Stimulated activated effector memory CD8-positive, alpha-beta T cell treated with anti-CD3 and anti-CD28 coated beads, Interleukin-12 subunit alpha, Interleukin-12 subunit beta, amount 100 ng/mL, for 72 hours (primary cell): ENCODE measurements at regions not wholly inside any gene's neighbourhood (a gene's known extent, or its start where the extent isn't known, plus 50 kb on each side); places are given as distances from the start of the nearest gene placed in this dataset.
A peak's percentile ranks its signal among the peaks of the same experiment; 100 is the strongest.
"Not testable (repeated sequence)": the region's sequence is repeated elsewhere in the genome, so short reads cannot be mapped to it uniquely, and the experiment has no call there.

Experiments used
- ATAC-seq: fragments of 150-1000 bp; cut with Tn5 transposase; 2 replicates; pipeline ENCODE4 v1.10.0; 2021
- DNase-seq, 2 donors: peaks; one replicate each; pipeline ENCODE4 v3.0.0; 2021 to 2022; ENCODE audit warnings: low spot score in 2 of 2
- H3K27ac Mint-ChIP-seq: one replicate; pipeline ENCODE4 v1.8.0; 2022; ENCODE audit warnings: mild to moderate bottlenecking, mixed read lengths
- H3K36me3 Mint-ChIP-seq: one replicate; pipeline ENCODE4 v1.8.0; 2022; ENCODE audit warnings: mild to moderate bottlenecking, mixed read lengths
- H3K4me1 Mint-ChIP-seq: one replicate; pipeline ENCODE4 v1.8.0; 2022; ENCODE audit warnings: mixed read lengths
- H3K4me3 Mint-ChIP-seq: one replicate; pipeline ENCODE4 v1.8.0; 2022; ENCODE audit warnings: mild to moderate bottlenecking, mixed read lengths
- H3K9me3 Mint-ChIP-seq: one replicate; pipeline ENCODE4 v1.8.0; 2022; ENCODE audit warnings: mixed read lengths

DNA sequence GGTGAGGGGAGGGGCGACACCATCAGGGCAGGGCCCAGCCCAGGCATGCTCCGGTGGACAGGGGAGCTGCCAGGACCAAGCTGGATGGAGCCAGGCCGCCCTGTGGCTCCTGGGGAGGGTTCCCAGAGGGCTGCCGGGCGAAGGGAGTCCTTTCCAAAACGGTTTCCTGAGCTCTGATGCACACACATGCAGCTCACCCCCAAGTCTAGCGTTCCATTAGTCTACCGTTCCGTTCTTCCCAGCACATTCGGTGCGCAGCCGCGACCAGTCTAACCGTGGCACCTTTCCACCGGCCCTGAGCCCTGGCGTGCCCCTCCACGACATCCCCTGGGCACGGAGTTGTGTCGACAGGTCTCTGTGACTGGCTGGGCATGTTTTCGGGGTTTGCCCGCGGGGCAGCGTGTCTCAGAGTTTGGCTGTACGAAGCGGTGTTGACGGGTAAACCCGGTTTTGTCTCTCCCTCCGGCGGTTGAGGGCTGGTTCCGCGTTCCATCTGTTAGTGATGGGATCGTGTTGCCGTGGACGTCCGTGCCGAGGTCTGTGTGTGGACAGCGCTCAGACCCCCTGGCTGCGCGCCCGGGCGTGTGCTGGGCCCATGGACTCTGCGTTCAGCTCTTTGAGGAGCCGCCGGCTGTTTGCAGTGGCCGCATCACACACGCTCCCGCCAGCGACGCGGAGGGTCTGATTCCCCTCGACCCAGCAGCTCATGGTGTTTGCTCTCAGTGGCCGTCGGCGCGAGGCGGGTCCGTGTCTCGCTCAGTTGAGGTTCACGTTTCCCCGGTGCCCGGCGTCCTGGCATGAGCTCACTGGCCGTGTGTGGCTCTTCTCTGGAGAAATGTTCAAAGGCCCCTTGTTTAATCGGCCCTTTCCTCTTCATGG is 121.2 kb downstream of the IGLL1 start:
- H3K27ac Mint-ChIP-seq = no peak overlapping the region
- H3K36me3 Mint-ChIP-seq = no peaks in the 10 kb centered on the region
- ATAC-seq (no peak), DNase-seq (no peak)
- H3K4me1 Mint-ChIP-seq = peaks cover 10% of the 10 kb centered on the region
- H3K4me3 Mint-ChIP-seq = no peak overlapping the region
- no peaks in the 10 kb centered on the region for H3K9me3 Mint-ChIP-seq

DNA sequence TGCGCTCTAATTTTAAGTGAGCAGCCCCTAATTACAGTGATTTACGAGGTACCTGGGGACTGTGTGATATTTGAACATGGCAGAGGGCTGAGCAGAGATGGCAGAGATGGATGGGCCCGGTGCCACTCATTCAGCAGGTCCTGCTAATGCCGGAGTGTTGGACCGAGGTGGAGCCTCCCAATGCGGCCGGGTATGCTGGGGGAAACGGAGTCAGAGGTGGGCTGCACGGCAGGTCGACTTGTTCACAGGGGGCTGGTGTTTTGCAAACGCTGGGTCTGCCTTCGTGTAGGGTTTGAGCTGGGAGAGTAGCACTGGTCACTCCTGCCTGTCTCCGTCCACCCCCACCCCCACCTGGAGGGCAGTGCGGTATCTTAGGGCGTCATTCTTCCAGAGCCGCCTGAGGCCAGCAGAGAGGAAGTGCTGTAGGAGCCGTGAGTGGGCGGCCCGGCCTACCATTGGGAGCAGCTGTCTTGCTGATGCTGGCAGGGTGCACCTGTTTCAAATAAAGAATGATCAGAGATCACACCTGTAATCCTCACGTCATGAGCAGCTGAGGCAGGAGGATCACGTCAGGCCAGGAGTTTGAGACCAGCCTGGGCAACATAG is 122.6 kb downstream of the IGLL1 start:
- no peak for DNase-seq
- no peak overlapping the region for H3K27ac Mint-ChIP-seq
- no peaks in the 10 kb centered on the region for H3K9me3 Mint-ChIP-seq
- peaks cover 10% of the 10 kb centered on the region for H3K4me1 Mint-ChIP-seq
- no peak for ATAC-seq
- H3K36me3 Mint-ChIP-seq = no peaks in the 10 kb centered on the region
- no peak overlapping the region for H3K4me3 Mint-ChIP-seq

DNA sequence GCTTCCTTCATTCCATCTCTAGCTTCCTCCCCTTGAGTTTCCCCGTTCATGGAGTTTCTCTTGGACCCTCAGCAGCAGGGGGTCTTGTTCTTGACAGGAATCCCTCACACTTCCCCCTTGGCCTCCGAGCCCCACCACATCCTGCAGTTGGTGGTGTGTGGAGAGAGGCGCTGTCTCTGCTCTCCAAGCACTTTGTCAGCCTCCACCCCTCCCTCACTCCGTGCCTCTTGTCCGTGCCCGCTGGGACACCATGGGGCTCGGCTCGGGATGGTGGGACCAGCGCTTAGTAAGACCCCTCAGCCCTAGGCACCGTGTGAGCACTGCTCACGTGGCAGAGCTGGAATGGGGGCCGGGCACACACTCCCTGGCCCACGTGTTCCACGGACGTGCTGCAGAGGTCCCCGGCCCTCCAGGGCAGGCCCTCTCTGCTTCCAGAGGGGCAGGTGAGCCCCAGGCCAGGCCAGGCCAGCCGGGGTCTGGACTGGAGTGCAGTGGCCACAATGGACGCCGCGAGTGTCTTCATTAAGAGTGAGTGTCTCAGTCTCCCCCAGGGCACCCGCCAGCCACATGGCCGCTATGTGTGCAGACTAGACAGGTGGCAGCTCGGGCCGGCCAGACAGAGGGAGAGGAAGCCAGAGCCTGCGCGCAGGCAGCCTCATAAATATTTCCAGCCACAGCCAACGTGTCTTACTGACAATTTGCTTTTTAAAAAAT is 123.3 kb downstream of the IGLL1 start:
- H3K4me3 Mint-ChIP-seq, H3K27ac Mint-ChIP-seq, H3K9me3 Mint-ChIP-seq, DNase-seq, H3K36me3 Mint-ChIP-seq, ATAC-seq: not testable (repeated sequence)
- H3K4me1 Mint-ChIP-seq = peaks cover 10% of the 10 kb centered on the region

DNA sequence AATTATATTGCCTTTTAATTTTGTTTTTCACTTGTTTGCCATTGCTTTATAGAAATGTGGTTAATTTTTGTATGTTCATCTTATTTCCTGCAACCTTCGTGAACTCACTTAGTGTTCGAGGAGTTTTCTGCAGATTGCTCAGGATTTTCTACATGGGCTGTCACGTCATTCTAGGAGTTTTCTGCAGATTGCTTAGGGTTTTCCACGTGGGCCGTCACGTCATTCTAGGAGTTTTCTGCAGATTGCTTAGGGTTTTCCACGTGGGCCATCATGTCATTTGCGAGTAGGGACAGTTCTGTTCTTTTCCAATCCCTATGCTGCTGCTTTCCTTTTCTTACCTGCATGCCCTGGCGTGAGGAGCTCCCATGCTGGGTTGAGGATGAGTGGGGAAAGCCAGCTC is 125.7 kb downstream of the IGLL1 start:
- H3K9me3 Mint-ChIP-seq, H3K36me3 Mint-ChIP-seq, ATAC-seq, H3K4me3 Mint-ChIP-seq, DNase-seq, H3K27ac Mint-ChIP-seq: not testable (repeated sequence)
- peaks cover 10% of the 10 kb centered on the region for H3K4me1 Mint-ChIP-seq

DNA sequence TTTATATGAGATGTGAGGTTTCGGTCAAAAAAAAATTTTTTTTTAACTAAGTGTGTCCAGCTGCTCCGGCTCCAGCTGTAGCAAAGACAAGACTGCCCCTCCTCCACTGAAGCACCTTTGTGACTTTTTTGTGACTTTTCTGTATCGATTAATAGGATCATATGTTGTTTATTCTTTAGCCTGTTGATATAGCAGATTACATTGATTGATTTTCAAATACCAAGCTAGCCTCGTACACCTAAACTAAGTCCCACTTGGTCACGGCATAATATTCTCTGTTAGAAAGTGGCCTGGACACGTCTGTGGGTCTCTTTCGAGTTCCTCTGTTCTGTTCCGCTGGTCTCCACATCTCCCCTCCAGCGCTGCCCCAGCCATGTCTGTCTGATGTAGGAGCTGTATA is 126.8 kb downstream of the IGLL1 start:
- no peaks in the 10 kb centered on the region for H3K36me3 Mint-ChIP-seq
- DNase-seq (no peak), ATAC-seq (no peak)
- no peaks in the 10 kb centered on the region for H3K9me3 Mint-ChIP-seq
- H3K27ac Mint-ChIP-seq = no peak overlapping the region
- peaks cover 10% of the 10 kb centered on the region for H3K4me1 Mint-ChIP-seq
- no peak overlapping the region for H3K4me3 Mint-ChIP-seq

DNA sequence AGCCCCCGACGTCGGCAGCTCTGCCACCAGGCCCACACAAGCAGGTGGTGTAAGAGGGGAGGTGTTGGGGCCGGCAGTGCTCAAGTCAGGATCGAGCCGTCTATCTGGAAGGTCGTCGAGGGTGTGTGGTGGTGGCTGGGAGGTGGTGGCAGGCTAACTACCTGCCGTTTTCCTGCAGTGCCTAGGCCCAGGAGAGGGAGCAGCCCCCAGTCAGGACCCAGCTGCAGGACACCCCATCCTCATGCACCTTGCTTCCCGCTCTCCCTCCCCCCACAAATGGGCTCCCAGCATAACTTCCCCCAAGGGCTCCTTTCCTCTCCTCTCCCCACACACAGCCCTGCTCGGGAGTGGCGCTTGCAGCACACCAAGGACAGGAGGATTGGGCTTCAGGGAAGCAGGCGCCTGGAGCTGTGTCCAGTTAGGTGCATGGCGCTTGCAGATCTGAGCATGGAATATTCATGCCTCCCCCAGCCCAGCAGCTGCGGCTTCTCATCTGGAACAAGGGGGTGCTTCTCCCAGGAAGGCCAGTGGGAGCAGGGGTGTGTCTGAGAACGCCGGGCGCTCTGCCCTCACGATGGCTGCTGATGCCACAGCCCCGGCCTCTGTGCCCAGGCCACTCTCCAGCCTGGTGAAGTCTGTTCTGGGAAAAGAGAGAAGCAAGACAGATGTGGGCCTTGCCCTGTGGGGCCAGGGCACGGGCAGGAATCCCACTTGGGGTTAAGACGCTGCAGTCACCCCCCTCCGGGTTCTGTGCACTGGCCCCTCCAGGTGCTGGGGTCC is 127.7 kb downstream of the IGLL1 start:
- peak; percentile 11 for ATAC-seq
- no peaks in the 10 kb centered on the region for H3K36me3 Mint-ChIP-seq

DNA sequence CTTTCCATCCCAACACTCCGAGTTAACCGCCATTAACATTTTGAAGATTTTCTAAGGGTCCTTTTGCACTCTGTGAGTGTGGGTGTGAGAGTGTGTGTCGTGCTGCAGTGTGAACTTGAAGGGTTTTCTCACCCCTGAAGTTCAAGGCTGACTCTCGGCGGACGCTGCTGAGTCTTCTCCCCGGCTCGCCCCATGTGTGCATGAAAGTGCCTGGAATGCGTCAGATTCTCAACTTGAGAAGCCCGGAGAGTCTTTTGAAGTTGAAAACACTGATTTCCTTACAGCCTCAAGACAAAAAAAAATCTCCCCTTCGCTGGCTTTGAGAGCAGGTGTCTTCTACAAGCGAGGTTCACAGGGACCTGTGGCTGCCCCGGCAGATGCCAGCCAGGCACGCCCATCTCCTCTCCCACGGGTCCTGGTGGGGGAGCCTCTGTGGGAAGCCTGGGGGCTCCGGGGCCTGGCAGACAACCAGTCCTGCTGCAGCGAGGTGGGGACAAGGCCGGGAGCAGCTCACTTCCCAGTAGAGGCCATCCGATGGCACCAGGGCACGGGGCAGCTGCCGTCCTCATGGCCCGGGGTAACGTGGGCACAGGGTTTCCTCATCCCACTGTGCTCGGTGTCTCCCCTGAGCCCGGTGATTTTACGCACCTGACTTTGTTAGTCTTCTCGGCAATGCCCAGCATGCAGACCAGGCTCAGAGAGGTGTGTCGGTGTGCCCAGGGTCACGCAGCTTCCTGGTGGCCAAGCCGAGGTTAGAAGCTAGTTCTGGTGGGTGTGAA is 128.4 kb downstream of the IGLL1 start:
- not testable (repeated sequence) for H3K4me1 Mint-ChIP-seq, H3K36me3 Mint-ChIP-seq, DNase-seq, H3K4me3 Mint-ChIP-seq, H3K27ac Mint-ChIP-seq, ATAC-seq, H3K9me3 Mint-ChIP-seq

More for the DNA sequence above, 127.7 kb downstream of the IGLL1 start:
- Mint-ChIP-seq H3K4me3 (no peak overlapping the region), H3K9me3 (no peaks in the 10 kb centered on the region), H3K4me1 (peaks cover 10% of the 10 kb centered on the region), H3K27ac (no peak overlapping the region)
- DNase-seq = no peak

DNA sequence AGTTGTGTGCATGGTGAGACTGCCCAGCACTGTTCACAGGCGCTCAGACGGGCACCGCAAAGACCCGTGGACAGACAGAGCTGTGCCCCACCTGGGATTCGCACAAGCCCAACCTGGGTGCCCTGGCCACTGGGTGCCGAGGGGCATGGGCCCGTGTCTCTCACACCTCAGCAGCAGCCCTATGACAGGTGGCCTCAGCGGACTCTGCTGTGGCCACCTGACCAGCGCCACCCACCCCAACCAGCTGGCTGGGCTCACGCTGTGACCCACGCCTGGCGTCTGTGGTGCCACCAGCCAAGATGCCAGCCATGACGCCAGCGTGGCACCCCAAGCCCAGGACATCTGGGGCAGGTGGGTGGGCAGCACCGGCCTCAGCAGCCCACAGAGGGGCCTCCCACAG is 129.3 kb downstream of the IGLL1 start:
- not testable (repeated sequence) for H3K9me3 Mint-ChIP-seq, DNase-seq, H3K36me3 Mint-ChIP-seq, H3K4me3 Mint-ChIP-seq, H3K27ac Mint-ChIP-seq, H3K4me1 Mint-ChIP-seq
- peak; percentile 14 for ATAC-seq

DNA sequence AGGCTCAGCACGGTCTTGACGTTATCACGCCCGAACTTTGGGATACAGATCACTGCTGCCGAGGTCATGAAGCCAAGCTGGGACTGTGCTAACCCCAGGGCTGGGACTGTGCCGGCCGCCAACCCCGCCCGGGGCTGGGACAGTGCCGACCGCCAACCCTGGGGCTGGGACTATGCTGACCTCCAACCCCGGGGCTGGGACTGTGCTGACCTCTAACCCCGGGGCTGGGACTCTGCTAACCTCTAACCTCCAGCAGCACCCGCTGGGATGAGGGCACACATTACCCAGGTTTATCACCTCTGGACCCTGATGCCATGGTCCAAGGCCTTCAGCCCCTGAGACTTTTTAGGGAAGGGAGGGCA is 129.7 kb downstream of the IGLL1 start:
- H3K4me1 Mint-ChIP-seq = no peaks in the 10 kb centered on the region
- no peak overlapping the region for H3K27ac Mint-ChIP-seq
- ATAC-seq (peak; percentile 42), DNase-seq (no peak)
- peaks cover 3% of the 10 kb centered on the region for H3K9me3 Mint-ChIP-seq
- no peak overlapping the region for H3K4me3 Mint-ChIP-seq
- no peaks in the 10 kb centered on the region for H3K36me3 Mint-ChIP-seq

DNA sequence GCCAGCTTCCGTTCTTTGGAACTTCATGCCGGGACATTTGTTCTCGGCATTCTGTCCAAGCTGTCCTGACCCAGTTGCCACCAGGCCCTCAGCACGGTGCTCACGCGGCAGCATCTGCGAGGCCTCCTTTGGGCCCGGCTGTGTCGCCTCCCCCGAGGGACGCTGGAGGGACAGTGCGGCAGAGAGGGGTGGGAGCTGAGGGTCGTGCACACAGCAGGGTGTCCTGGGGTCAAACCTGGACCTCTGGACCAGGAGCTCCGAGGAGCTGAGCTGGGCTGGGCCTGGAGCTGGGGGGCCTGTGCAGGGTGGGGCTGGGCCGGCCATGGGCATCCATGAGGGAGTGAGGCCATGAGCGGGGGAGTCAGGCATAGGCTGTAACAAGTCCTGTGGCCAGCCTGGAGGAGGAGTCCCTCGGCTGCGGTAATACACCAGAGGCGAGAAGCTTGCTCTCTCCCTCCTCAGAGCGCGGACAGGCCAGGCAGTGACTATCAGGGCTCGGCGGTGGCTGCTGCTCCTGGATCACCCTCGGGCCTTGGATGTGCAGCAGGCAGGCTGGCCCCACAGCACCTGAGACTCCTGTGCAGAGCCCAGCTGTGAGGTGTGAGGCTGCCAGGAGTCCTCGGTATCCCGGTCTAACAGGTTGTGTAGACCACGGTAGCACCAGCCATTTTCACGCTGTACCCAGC is 130.2 kb downstream of the IGLL1 start:
- not testable (repeated sequence) for DNase-seq, H3K36me3 Mint-ChIP-seq, ATAC-seq, H3K4me1 Mint-ChIP-seq, H3K4me3 Mint-ChIP-seq, H3K9me3 Mint-ChIP-seq, H3K27ac Mint-ChIP-seq

DNA sequence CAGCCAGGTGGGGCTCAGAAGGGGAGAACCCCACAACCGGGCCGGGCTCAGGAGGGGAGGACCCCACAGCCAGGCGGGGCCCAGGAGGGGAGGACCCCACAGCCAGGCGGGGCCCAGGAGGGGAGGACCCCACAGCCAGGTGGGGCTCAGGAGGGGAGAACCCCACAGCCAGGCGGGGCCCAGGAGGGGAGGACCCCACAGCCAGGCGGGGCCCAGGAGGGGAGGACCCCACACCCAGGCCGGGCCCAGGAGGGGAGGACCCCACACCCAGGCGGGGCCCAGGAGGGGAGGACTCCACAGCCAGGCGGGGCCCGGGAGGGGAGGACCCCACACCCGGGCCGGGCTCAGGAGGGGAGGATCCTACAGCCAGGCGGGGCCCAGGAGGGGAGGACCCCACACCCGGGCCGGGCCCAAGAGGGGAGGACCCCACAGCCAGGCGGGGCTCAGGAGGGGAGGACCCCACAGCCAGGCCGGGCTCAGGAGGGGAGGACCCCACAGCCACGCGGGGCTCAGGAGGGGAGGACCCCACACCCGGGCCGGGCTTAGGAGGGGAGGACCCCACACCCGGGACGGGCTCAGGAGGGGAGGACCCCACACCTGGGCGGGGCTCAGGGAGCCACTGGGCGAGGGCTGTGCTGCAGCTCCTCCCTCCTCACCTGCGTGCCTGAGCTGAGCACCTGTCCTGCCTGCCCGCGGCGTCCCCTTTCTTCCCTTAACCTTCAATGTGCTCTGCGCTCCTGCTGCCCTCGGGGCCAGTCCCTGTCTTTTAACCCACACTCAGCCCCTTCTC is 131.4 kb downstream of the IGLL1 start:
- H3K27ac Mint-ChIP-seq, H3K4me1 Mint-ChIP-seq, ATAC-seq, DNase-seq, H3K4me3 Mint-ChIP-seq, H3K9me3 Mint-ChIP-seq, H3K36me3 Mint-ChIP-seq: not testable (repeated sequence)

DNA sequence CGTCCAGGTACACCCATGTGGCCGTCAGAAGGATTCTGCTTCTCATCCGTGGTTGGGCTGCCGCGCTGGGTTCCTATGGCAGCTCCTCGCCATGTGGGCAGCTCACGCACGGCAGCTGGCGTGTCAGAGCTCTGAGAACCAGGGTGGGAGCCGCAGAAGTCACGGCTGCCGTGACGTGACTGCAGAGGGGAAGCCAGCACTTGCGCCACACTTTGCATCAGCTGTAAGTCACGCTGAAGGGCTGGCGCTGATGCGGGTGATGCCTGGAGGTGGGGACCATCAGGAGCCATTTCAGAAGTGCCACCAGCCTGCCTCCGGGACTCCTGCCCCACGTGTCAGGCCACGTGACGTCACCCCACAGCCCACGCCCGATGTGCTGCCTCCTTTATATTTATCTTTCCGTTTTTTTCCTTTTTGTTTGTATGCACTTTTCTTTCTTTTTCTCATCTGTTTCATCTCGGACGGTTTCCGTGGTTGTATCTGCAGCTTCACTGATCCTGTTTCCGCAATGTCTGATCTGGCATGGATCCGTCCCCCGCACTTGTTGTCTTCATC is 133.2 kb downstream of the IGLL1 start:
- no peak for ATAC-seq
- DNase-seq = no peak
- H3K27ac Mint-ChIP-seq = no peak overlapping the region
- peaks cover 5% of the 10 kb centered on the region for H3K9me3 Mint-ChIP-seq
- H3K36me3 Mint-ChIP-seq = no peaks in the 10 kb centered on the region
- H3K4me1 Mint-ChIP-seq = no peaks in the 10 kb centered on the region
- H3K4me3 Mint-ChIP-seq = no peak overlapping the region

DNA sequence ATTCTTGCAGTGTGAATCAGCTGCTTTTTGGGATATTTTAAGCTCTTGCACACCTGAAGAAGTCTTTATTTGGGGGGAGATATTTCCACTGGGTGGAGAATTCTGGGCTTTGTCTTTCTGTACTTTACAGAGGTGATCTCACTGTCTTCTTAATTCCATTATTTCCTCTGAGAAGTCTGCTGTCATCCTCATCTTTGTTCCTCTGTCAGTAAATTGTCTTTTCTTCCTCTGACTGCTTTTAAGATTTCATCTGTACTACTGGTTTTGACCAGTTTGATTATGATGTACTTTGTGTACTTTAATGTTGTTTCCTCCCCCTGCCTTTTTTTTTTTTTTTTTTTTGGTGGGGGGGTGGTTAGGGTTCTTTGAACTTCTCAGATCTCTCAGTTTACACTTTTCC is 133.9 kb downstream of the IGLL1 start:
- H3K27ac Mint-ChIP-seq, ATAC-seq, H3K9me3 Mint-ChIP-seq, H3K36me3 Mint-ChIP-seq, DNase-seq, H3K4me3 Mint-ChIP-seq, H3K4me1 Mint-ChIP-seq: not testable (repeated sequence)
